LHCN-M2 (cell line): ENCODE measurements at regions not wholly inside any gene's neighbourhood (a gene's known extent, or its start where the extent isn't known, plus 50 kb on each side); places are given as distances from the start of the nearest gene placed in this dataset.

Experiments used
- DNase-seq: peaks from one replicate; pipeline ENCODE4 v3.0.0-alpha.2; 2012; ENCODE audit warnings: low read depth

GRCh38 chr4:106677213-106677612, 308.6 kb upstream of the GIMD1 start:
- DNase-seq = no peak

DNA sequence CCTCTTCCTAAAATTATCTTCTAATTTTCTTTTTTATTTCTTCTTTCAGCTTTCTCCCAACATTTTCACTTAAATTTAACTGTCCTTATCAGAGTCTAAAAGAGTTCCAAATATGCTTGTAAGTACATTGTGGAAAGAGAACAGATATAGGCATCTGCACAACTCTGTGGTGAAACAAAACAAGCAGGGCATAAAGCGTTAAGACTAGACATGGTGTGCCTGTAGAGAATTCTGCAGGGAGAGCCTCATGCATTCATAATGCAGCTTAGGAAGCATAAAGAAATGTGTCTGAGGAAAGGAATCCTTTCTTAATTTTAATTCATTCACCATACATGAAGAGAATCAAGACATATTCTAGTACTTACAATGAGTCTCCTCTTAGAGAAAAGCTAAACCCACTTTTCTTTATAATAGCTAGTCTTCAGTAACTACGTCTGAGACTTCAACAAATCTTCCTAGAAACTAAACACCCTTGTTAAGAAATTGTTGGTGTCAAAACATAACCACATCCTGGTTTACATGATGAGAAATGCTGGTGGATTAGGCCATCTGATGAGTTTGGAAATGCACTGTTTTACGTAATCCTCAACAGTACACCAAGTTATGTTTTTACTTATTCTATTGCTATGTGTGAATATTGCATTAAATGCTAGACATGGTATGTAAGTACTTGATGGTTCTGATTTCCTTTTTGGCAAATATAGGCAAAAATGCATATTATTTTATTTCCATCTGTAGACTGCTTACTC, 307.8 kb upstream of the GIMD1 start:
- DNase-seq = peak; percentile 79

DNA sequence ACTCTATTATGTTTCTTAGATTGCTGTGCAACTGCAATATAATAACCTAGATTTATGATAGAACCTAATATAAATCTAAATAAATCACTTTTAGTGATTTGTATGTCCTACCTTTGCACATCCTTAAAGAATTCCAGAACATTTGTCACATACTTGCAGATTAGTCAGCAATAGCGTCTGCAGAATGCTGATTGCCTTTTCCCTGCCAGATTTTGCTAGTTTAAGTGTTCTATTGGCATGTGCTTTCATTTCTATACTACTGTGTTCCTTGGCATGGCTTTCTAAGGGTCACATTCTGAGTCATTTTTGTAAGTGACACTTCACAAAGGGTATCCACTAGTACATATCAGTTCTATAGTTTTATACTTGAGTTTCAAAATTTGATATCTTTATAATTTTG, 303.1 kb upstream of the GIMD1 start:
- peak; percentile 36 for DNase-seq

DNA sequence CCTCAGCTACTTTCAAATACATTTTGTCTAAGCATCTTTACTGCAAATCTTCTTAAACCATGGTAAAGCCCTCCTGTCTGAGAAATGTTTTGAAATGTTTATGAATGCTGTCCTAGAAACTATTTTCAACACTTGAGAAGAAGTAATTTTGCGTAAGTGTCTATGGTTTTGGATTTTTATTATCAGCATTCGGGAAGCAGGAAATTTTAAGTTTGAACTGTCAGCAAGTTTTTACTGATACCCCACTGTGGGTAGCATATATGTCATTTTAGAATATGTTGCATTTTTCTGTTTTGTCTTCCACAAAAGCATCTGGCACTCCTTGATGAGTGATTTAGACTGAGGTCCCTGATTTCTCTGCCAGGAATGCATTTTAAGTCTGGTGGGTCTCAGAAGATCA, 302.4 kb upstream of the GIMD1 start:
- no peak for DNase-seq

DNA sequence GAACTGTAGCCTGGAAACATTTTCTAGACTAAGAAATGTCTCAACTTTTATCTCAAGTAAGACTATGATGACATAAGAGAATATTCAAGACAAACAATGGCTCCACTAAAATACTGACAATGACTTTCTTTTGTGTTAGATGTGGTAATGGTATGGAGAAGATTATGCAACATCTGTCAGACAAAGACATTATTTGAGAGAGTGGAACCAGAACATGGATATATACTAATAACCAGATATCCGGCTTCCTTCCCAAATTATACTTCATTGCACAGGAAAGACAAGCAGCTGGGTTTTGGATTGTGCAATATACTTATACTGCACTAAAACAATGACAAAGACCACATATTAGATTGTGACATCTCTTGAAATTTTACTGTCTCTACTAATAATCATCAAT, 290.8 kb upstream of the GIMD1 start:
- no peak for DNase-seq

DNA sequence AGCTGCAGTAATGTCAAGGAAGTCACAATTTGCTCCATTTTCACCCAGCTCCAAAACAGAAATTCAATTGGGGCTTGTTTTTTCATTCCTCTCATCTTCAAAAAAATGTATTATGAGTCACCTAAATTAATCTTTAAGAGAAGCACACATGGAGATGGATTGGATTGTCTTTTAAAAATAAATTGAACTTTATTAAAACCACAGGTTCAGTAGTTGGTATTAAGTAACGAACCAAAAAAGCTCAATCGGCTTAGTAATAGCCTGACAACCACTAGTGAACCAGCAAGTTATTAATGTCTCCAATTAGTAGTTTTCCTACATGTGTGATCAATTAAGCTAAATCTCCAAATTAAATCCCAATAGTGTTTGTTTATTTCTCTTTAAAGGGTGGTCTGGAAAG, 283.5 kb upstream of the GIMD1 start:
- DNase-seq = no peak

- DNase-seq = no peak
These were observed 282.1 kb upstream of the GIMD1 start for GRCh38 chr4:106650701-106651100.

DNA sequence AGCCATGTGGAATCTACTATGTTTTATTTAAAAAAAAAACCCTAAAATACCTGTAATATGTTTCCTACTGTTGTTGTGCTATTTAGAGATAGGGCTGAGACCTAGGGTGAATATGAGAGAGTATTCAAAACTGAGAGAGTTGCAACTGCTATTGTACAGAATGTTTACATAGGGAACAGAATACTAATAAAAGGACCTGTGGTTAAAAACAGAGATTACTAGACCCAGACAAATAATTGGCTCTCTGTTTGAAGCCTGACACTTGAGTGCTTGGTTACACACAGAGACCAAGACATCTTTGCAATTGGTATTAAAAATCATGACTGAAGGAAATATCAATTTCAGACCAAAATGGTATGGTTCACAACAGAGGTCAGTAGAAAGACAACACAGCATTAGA, 278.9 kb upstream of the GIMD1 start:
- peak; percentile 2 for DNase-seq

- no peak for DNase-seq
These were observed 260.7 kb upstream of the GIMD1 start for GRCh38 chr4:106629268-106629625.

- DNase-seq = no peak
These were observed 260.1 kb upstream of the GIMD1 start for GRCh38 chr4:106628586-106629267.

DNA sequence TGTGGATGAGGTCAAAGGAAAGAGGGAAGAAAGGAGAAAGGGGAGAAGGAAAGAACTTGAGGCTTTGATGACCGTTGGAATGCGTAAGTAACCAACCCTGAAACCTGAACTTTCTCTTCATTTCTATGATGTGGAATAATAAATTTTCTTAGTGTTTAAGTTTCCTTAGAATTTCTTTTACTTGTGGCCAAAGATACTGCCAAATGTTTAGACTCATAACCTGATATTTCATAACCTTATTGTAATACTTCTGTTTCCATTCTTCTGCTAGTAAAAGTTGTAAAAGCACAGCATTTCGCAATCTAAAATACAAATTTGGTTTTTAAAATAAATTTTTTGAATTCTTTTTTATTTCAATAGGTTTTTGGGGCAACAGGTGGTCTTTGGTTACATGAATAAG, 258.5 kb upstream of the GIMD1 start:
- DNase-seq = peak; percentile 14

GRCh38 chr4:106624671-106625070, 256.1 kb upstream of the GIMD1 start:
- DNase-seq = no peak

- DNase-seq = peak; percentile 79
These were observed 250.4 kb upstream of the GIMD1 start for GRCh38 chr4:106618956-106619355.

GRCh38 chr4:106615961-106616360, 247.4 kb upstream of the GIMD1 start:
- DNase-seq = no peak

DNA sequence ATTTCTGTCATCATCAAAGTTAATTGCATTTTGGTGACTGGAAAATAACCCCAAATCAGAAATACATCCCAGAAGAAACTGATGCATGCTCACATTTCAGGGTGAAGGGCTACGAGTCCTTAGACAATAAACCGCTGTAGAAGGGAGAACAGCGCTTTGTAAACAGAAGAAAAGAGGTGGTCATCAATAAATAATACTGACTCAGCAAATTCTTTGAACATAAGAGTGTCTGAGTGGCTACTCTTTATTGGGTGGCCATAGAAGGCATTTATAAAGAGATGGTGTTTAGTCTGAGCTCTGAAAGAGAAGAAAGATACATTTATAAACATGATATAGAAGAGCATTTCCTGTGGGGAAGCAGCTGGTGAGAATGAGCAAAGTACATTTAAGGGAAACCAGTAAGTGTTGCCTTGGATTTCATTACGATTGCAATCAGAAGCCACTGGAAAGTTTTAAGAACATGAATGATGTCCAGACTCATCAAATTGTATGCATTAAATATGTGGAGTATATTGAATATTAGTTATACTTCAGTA, 246.9 kb upstream of the GIMD1 start:
- no peak for DNase-seq

DNA sequence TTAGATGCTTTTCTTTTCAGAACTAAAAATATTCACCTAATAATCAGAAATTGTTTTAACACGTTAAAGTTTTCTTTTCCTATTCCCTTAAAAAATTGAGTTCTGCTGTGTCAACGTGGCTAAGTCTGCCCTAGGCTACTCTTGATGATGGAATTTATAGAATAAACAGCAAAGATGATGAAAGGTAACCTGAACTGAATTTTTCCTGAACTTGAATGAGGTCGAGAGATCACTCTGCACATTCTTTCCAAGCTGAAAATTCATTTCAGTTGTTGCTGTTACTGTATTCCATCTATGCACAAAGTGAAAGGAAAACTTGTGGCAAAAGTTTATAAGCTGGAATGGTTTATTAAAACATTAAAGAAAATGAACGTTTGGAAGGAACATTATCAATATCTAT, 245.9 kb upstream of the GIMD1 start:
- DNase-seq = peak; percentile 20

- no peak for DNase-seq
These were observed 241.3 kb upstream of the GIMD1 start for GRCh38 chr4:106609917-106610316.

- DNase-seq = peak; percentile 7
These were observed 239.0 kb upstream of the GIMD1 start for GRCh38 chr4:106607558-106607957.

GRCh38 chr4:106604319-106605051, 235.9 kb upstream of the GIMD1 start:
- DNase-seq = no peak

DNA sequence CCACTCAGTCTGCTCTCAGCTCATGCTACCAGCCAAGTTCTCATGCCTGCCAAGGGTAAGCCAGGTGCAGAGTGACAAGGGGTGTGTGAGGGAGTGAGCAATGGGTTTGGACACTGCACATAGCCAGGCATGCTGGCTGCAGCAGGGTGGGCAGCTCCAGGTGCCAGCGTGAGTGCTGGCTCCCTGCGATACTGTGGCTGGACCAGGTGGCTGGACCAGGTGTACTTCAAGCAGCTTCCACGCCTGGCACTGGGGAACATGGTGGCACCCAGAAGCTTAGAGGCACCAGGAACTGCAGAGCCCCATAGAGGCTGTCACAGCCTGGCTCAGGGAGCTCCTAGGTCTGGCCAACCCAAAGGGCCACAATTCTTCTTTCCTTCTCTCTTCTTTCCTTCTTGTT, 234.9 kb upstream of the GIMD1 start:
- DNase-seq = no peak

DNA sequence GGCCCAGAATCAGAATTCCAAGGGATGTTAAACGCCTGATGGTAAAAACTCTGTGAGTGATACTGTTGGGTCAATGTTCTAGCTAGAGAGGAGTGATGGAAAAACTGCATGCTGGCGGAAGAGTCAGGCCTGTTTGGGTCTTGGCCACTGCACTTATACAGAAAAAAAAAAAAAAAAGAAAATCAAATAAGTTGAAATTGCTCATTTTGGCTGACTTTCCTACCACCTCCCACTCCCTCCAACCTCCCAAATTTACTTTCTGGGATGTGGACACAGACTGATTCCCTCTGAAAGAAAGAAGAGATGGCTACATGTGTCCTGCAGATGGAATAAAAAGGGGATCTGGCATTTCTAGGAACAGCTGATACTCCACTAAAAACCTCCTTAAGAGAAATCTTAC, 234.1 kb upstream of the GIMD1 start:
- no peak for DNase-seq

DNA sequence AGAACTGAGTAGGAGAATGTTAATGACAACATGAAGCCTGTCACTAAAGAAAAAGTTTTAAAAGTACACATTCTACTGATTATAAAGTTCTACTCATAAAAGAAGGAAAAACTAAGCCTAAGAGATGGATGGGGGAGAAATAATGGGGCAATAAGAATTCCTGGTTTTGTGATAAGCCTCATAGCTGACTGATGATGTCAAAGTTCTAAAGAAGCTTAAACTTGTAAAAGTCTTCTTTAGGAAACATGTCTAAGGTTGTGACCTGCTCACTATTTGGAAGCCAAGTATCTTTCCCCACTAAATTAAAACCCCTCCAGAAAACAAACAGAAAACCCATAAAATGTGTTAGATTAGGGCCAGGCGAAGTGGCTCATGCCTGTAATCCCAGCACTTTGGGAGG, 232.9 kb upstream of the GIMD1 start:
- DNase-seq = no peak

DNA sequence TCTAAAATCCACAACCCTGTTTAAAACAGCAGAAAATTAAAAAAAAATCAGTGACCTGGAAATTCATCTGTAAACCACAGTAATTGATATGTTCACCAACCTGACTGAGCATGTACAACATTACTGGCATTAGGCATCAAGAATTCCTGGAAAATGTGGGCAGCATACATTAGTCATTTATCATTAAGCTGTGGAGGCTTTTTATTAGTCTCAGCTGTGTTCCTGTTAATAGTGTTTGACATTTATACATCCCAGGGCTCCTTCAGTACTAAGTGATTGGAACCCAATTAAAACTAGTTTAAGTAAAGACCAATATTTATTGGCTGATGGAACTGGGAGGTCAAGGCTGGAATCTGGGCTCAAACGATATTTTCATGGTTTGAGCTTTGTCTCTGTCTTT, 227.3 kb upstream of the GIMD1 start:
- no peak for DNase-seq
